H9 (cell line): ENCODE measurements at regions not wholly inside any gene's neighbourhood (a gene's known extent, or its start where the extent isn't known, plus 50 kb on each side); places are given as distances from the start of the nearest gene placed in this dataset.

Source experiments
- DNase-seq: peaks from one replicate; pipeline ENCODE4 v3.0.0-alpha.2; 2017
- H2AFZ ChIP-seq: one replicate; pipeline ENCODE4 v1.6.1; 2013; ENCODE audit warnings: mild to moderate bottlenecking, low read length, control low read depth, moderate library complexity
- H2AK5ac ChIP-seq: 2 replicates; pipeline ENCODE4 v1.6.1; 2013; ENCODE audit warnings: low read length, control low read depth, mixed read lengths; ENCODE audit not compliant: insufficient read length
- H2BK120ac ChIP-seq: one replicate; pipeline ENCODE4 v1.6.1; 2013; ENCODE audit warnings: low read depth, mild to moderate bottlenecking, low read length, control low read depth, inconsistent platforms; ENCODE audit not compliant: poor library complexity, severe bottlenecking
- H2BK12ac ChIP-seq: 2 replicates; pipeline ENCODE4 v1.6.1; 2013; ENCODE audit warnings: low read length, control low read depth, mixed read lengths, low read depth; ENCODE audit not compliant: insufficient read length
- H2BK15ac ChIP-seq: 2 replicates; pipeline ENCODE4 v1.6.1; 2013; ENCODE audit warnings: low read depth, low read length, control low read depth
- H2BK20ac ChIP-seq: one replicate; pipeline ENCODE4 v1.6.1; 2013; ENCODE audit warnings: low read depth, mild to moderate bottlenecking, low read length, control low read depth, inconsistent platforms; ENCODE audit not compliant: poor library complexity, severe bottlenecking
- H2BK5ac ChIP-seq: 2 replicates; pipeline ENCODE4 v1.6.1; 2013; ENCODE audit warnings: low read length, control low read depth, mixed read lengths; ENCODE audit not compliant: insufficient read length
- H3K14ac ChIP-seq: 2 replicates; pipeline ENCODE4 v1.6.1; 2013; ENCODE audit warnings: low read length, control low read depth; ENCODE audit not compliant: insufficient read depth
- H3K18ac ChIP-seq: 2 replicates; pipeline ENCODE4 v1.6.1; 2013; ENCODE audit warnings: low read depth, mild to moderate bottlenecking, mixed read lengths, low read length, control low read depth; ENCODE audit not compliant: insufficient read length
- H3K23ac ChIP-seq: 2 replicates; pipeline ENCODE4 v1.6.1; 2013; ENCODE audit warnings: low read length, control low read depth, mixed read lengths, low read depth; ENCODE audit not compliant: insufficient read length
- H3K23me2 ChIP-seq: 2 replicates; pipeline ENCODE4 v1.6.1; 2013; ENCODE audit warnings: low read depth, mild to moderate bottlenecking, mixed read lengths, low read length, control low read depth; ENCODE audit not compliant: insufficient read length, poor library complexity, severe bottlenecking
- H3K27ac ChIP-seq: 2 replicates; pipeline ENCODE4 v1.5.1; 2013; ENCODE audit warnings: low read length, control low read depth, mixed read lengths, low read depth; ENCODE audit not compliant: insufficient read length
- H3K27me3 ChIP-seq: 2 replicates; pipeline ENCODE4 v1.6.1; 2013; ENCODE audit warnings: low read length, control low read depth, inconsistent platforms; ENCODE audit not compliant: insufficient read depth
- H3K4ac ChIP-seq: 2 replicates; pipeline ENCODE4 v1.6.1; 2013; ENCODE audit warnings: low read depth, mild to moderate bottlenecking, control low read depth, inconsistent platforms, low read length, moderate library complexity
- H3K4me1 ChIP-seq: 2 replicates; pipeline ENCODE4 v1.6.1; 2013; ENCODE audit warnings: low read length, control low read depth, inconsistent platforms; ENCODE audit not compliant: insufficient read depth
- H3K4me2 ChIP-seq: 2 replicates; pipeline ENCODE4 v1.6.1; 2013; ENCODE audit warnings: low read length, control low read depth, mixed read lengths; ENCODE audit not compliant: insufficient read length, insufficient read depth
- H3K56ac ChIP-seq: 2 replicates; pipeline ENCODE4 v1.6.1; 2013; ENCODE audit warnings: low read depth, mild to moderate bottlenecking, mixed read lengths, low read length, control low read depth; ENCODE audit not compliant: insufficient read length
- H3K79me1 ChIP-seq: 2 replicates; pipeline ENCODE4 v1.6.1; 2013; ENCODE audit warnings: low read depth, mild to moderate bottlenecking, moderate library complexity, low read length, control low read depth, inconsistent platforms; ENCODE audit not compliant: insufficient read depth, poor library complexity, severe bottlenecking
- H3K79me2 ChIP-seq: 2 replicates; pipeline ENCODE4 v1.6.1; 2013; ENCODE audit warnings: low read length, control low read depth, inconsistent platforms; ENCODE audit not compliant: insufficient read depth
- H3K9ac ChIP-seq: 2 replicates; pipeline ENCODE4 v1.6.1; 2013; ENCODE audit warnings: low read length, control low read depth, mixed read lengths; ENCODE audit not compliant: insufficient read length; ENCODE audit errors: extremely low read depth
- H3K9me3 ChIP-seq: one replicate; pipeline ENCODE4 v1.6.1; 2013; ENCODE audit warnings: low read depth, low read length, inconsistent platforms; ENCODE audit not compliant: control insufficient read depth
- H3T11ph ChIP-seq: one replicate; pipeline ENCODE4 v1.6.1; 2013; ENCODE audit warnings: mild to moderate bottlenecking, low read length, control low read depth, inconsistent platforms
- H4K20me1 ChIP-seq: one replicate; pipeline ENCODE4 v1.6.1; 2013; ENCODE audit not compliant: control insufficient read depth, insufficient read length, insufficient read depth
- H4K5ac ChIP-seq: 2 replicates; pipeline ENCODE4 v1.6.1; 2013; ENCODE audit warnings: low read depth, mild to moderate bottlenecking, mixed read lengths, low read length, control low read depth; ENCODE audit not compliant: insufficient read length
- H4K8ac ChIP-seq: replicated peaks from 2 replicates; pipeline ENCODE4 v1.6.1; 2013; ENCODE audit warnings: low read length, control low read depth, mixed read lengths, low read depth; ENCODE audit not compliant: insufficient read length
- H4K91ac ChIP-seq: 2 replicates; pipeline ENCODE4 v1.6.1; 2013; ENCODE audit warnings: low read depth, mild to moderate bottlenecking, moderate library complexity, mixed read lengths, low read length, control low read depth; ENCODE audit not compliant: insufficient read length
- H3K27ac Mint-ChIP-seq, 3 experiments: 2 replicates in 2 of 3; 3 replicates in 1 of 3; pipeline ENCODE4 v1.8.0; 2020 to 2021; ENCODE audit warnings: mixed read lengths in 3 of 3, mild to moderate bottlenecking in 1 of 3, moderate library complexity in 1 of 3
- H3K27me3 Mint-ChIP-seq: 2 replicates; pipeline ENCODE4 v1.8.0; 2021; ENCODE audit warnings: low read depth, mild to moderate bottlenecking, moderate library complexity, mixed read lengths
- H3K36me3 Mint-ChIP-seq, 3 experiments: 2 replicates in 2 of 3; 3 replicates in 1 of 3; pipeline ENCODE4 v1.8.0; 2020 to 2021; ENCODE audit warnings: low read depth in 3 of 3, mixed read lengths in 3 of 3; ENCODE audit not compliant: insufficient read depth in 1 of 3
- H3K4me1 Mint-ChIP-seq, 2 experiments: 2 replicates each; pipeline ENCODE4 v1.8.0; 2020; ENCODE audit warnings: mixed read lengths in 2 of 2
- H3K4me3 Mint-ChIP-seq, 2 experiments: 2 replicates in 1 of 2; 3 replicates in 1 of 2; pipeline ENCODE4 v1.8.0; 2020 to 2021; ENCODE audit warnings: mild to moderate bottlenecking in 2 of 2, mixed read lengths in 2 of 2, moderate library complexity in 1 of 2
- H3K9me3 Mint-ChIP-seq, 2 experiments: 2 replicates in 1 of 2; 3 replicates in 1 of 2; pipeline ENCODE4 v1.8.0; 2020; ENCODE audit warnings: mild to moderate bottlenecking in 2 of 2, mixed read lengths in 2 of 2, moderate library complexity in 1 of 2
- WGBS: extraction: QIAGEN DNeasy Blood & Tissue Kit; methylation state at CpG from one replicate; pipeline ENCODE4 v1.1.7; 2013; ENCODE audit warnings: missing lambda C conversion rate, low lambda C conversion rate, mixed read lengths; ENCODE audit not compliant: insufficient read length; ENCODE audit errors: extremely low coverage; 5-methylcytosine and 5-hydroxymethylcytosine counted together
- TF ChIP-seq, protein P1 (sequence below): fragments of 200-600 bp; sonication (generic); conservative IDR thresholded peaks from 3 replicates; pipeline ENCODE4 v1.8.0; 2021; ENCODE audit warnings: antibody characterized with exemption, mild to moderate bottlenecking

DNA sequence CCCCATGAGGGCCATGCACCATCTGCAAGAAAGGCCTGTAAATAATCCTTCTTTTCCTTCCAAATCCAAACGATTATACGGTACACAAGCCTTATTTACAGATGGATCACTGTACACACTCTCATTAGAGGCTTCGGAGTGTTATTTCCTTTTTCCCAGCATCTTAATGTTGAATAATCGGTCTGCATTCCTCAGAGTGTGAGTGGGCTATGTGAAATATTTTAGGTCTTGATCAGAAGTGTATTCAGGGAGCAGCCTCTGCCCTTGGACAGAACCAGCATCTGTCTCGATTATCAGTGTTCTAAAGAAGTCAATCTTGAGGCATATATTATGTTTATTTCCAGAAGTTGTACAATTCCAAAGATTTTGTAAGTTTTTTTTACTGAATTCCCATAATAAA lies 340.6 kb downstream of the SEC23A start:
- Histone ChIP-seq H4K20me1 (no peaks in the 10 kb centered on the region), H3K23ac (no peak overlapping the region), H3K4me1 (no peaks in the 10 kb centered on the region), H4K91ac (no peak overlapping the region), H3K23me2 (no peaks in the 10 kb centered on the region), H3T11ph (no peak overlapping the region), H2AFZ (no peak overlapping the region), H3K79me1 (no peaks in the 10 kb centered on the region), H2BK5ac (no peak overlapping the region), H3K18ac (no peak overlapping the region), H3K14ac (no peak overlapping the region), H3K79me2 (no peaks in the 10 kb centered on the region), H4K8ac (no peak overlapping the region), H2BK20ac (no peak overlapping the region), H4K5ac (no peak overlapping the region), H3K4me2 (no peak overlapping the region), H2BK15ac (no peak overlapping the region), H3K27ac (no peak overlapping the region), H3K9me3 (no peaks in the 10 kb centered on the region), H3K56ac (no peak overlapping the region), H2BK12ac (no peak overlapping the region), H2AK5ac (no peak overlapping the region), H3K9ac (no peak overlapping the region), H2BK120ac (no peak overlapping the region), H3K4ac (no peak overlapping the region), H3K27me3 (no peaks in the 10 kb centered on the region)
- no peak overlapping the region for H3K4me3 Mint-ChIP-seq
- H3K27ac Mint-ChIP-seq, result no peak overlapping the region
- no CpG with 5 or more reads among the region's 5 CpGs for WGBS
- peaks cover 12 to 23% of the 10 kb centered on the region in 2 experiments for H3K9me3 Mint-ChIP-seq
- H3K27me3 Mint-ChIP-seq, result peaks cover 3% of the 10 kb centered on the region
- peaks cover 3 to 14% (median 9%) of the 10 kb centered on the region in 3 experiments; a peak in 6 of 7 replicates for H3K36me3 Mint-ChIP-seq
- TF ChIP-seq, protein P1, sequence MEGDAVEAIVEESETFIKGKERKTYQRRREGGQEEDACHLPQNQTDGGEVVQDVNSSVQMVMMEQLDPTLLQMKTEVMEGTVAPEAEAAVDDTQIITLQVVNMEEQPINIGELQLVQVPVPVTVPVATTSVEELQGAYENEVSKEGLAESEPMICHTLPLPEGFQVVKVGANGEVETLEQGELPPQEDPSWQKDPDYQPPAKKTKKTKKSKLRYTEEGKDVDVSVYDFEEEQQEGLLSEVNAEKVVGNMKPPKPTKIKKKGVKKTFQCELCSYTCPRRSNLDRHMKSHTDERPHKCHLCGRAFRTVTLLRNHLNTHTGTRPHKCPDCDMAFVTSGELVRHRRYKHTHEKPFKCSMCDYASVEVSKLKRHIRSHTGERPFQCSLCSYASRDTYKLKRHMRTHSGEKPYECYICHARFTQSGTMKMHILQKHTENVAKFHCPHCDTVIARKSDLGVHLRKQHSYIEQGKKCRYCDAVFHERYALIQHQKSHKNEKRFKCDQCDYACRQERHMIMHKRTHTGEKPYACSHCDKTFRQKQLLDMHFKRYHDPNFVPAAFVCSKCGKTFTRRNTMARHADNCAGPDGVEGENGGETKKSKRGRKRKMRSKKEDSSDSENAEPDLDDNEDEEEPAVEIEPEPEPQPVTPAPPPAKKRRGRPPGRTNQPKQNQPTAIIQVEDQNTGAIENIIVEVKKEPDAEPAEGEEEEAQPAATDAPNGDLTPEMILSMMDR, result no peak
- peaks cover 3 to 6% of the 10 kb centered on the region in 2 experiments; a peak in 2 of 4 replicates for H3K4me1 Mint-ChIP-seq
- DNase-seq, result no peak
